ENCODE measurements at regions not wholly inside any gene's neighbourhood (a gene's known extent, or its start where the extent isn't known, plus 50 kb on each side); places are given as distances from the start of the nearest gene placed in this dataset.

GRCh38 chr1:189431447-189431846, 1046.2 kb downstream of the BRINP3 start:
- Histone ChIP-seq H2AFZ (ENCODE audit: low read depth, low read length) (no peak overlapping the region), H3K9me3 (ENCODE audit: insufficient read depth, low read length, severe bottlenecking) (no peaks in the 10 kb centered on the region), H3K36me3 (ENCODE audit: insufficient read depth, low read length) (no peaks in the 10 kb centered on the region), H4K20me1 (ENCODE audit: insufficient read depth, low read length) (no peaks in the 10 kb centered on the region), H3K4me3 (ENCODE audit: low read depth in 1 of 2, low read length in 2 of 2) (no peak overlapping the region), H3K27ac (ENCODE audit: low read length) (no peak overlapping the region), H3K27me3 (ENCODE audit: insufficient read depth, low read length, poor library complexity) (no peaks in the 10 kb centered on the region), H3K79me2 (ENCODE audit: insufficient read depth, low read length) (no peaks in the 10 kb centered on the region), H3K4me1 (ENCODE audit: insufficient read depth, low read length) (no peaks in the 10 kb centered on the region), H3K4me2 (ENCODE audit: insufficient read depth, low read length) (no peak overlapping the region), H3K9ac (ENCODE audit: low read depth, low read length) (no peak overlapping the region)
- DNase-seq (no peak), ATAC-seq (ENCODE audit: insufficient read depth, low read depth) (no peak)
- TF ChIP-seq CTCF (IDR thresholded peaks at IDR 0.05; ENCODE audit: borderline replicate concordance, extremely low read depth, low read length, poor library complexity, severe bottlenecking) (no peak), EZH2 (IDR thresholded peaks at IDR 0.05; ENCODE audit: borderline replicate concordance, low read depth, low read length, severe bottlenecking) (no peak)

- no peak for ATAC-seq (ENCODE audit: insufficient read depth, low read depth)
- H3K9me3 ChIP-seq (ENCODE audit: insufficient read depth, low read length, severe bottlenecking), result no peaks in the 10 kb centered on the region
These were observed 1044.9 kb downstream of the BRINP3 start for GRCh38 chr1:189432753-189433152.

GRCh38 chr1:189434461-189434860, 1043.2 kb downstream of the BRINP3 start:
- no peaks in the 10 kb centered on the region for H3K79me2 ChIP-seq (ENCODE audit: insufficient read depth, low read length)
- no peak for TF ChIP-seq CTCF (IDR thresholded peaks at IDR 0.05; ENCODE audit: borderline replicate concordance, extremely low read depth, low read length, poor library complexity, severe bottlenecking)
- TF ChIP-seq EZH2 (IDR thresholded peaks at IDR 0.05; ENCODE audit: borderline replicate concordance, low read depth, low read length, severe bottlenecking), result no peak
- no peaks in the 10 kb centered on the region for H3K9me3 ChIP-seq (ENCODE audit: insufficient read depth, low read length, severe bottlenecking)
- DNase-seq (no peak), ATAC-seq (ENCODE audit: insufficient read depth, low read depth) (no peak)
- H4K20me1 ChIP-seq (ENCODE audit: insufficient read depth, low read length), result no peaks in the 10 kb centered on the region
- H3K4me1 ChIP-seq (ENCODE audit: insufficient read depth, low read length), result no peaks in the 10 kb centered on the region
- no peaks in the 10 kb centered on the region for H3K36me3 ChIP-seq (ENCODE audit: insufficient read depth, low read length)
- H3K4me2 ChIP-seq (ENCODE audit: insufficient read depth, low read length), result no peak overlapping the region
- no peak overlapping the region for H3K27ac ChIP-seq (ENCODE audit: low read length)
- no peaks in the 10 kb centered on the region for H3K27me3 ChIP-seq (ENCODE audit: insufficient read depth, low read length, poor library complexity)
- H2AFZ ChIP-seq (ENCODE audit: low read depth, low read length), result no peak overlapping the region
- no peak overlapping the region for H3K4me3 ChIP-seq (ENCODE audit: low read depth in 1 of 2, low read length in 2 of 2)
- no peak overlapping the region for H3K9ac ChIP-seq (ENCODE audit: low read depth, low read length)

More at GRCh38 chr1:189432753-189433152, 1044.9 kb downstream of the BRINP3 start:
- H2AFZ ChIP-seq (ENCODE audit: low read depth, low read length), result no peak overlapping the region
- H3K4me1 ChIP-seq (ENCODE audit: insufficient read depth, low read length), result no peaks in the 10 kb centered on the region
- H3K9ac ChIP-seq (ENCODE audit: low read depth, low read length), result no peak overlapping the region
- H3K27me3 ChIP-seq (ENCODE audit: insufficient read depth, low read length, poor library complexity), result no peaks in the 10 kb centered on the region
- no peak overlapping the region for H3K4me3 ChIP-seq (ENCODE audit: low read depth in 1 of 2, low read length in 2 of 2)
- H4K20me1 ChIP-seq (ENCODE audit: insufficient read depth, low read length), result no peaks in the 10 kb centered on the region
- DNase-seq, result no peak
- H3K79me2 ChIP-seq (ENCODE audit: insufficient read depth, low read length), result no peaks in the 10 kb centered on the region
- TF ChIP-seq CTCF (IDR thresholded peaks at IDR 0.05; ENCODE audit: borderline replicate concordance, extremely low read depth, low read length, poor library complexity, severe bottlenecking), result no peak
- TF ChIP-seq EZH2 (IDR thresholded peaks at IDR 0.05; ENCODE audit: borderline replicate concordance, low read depth, low read length, severe bottlenecking), result no peak
- no peak overlapping the region for H3K27ac ChIP-seq (ENCODE audit: low read length)
- H3K36me3 ChIP-seq (ENCODE audit: insufficient read depth, low read length), result no peaks in the 10 kb centered on the region
- no peak overlapping the region for H3K4me2 ChIP-seq (ENCODE audit: insufficient read depth, low read length)

GRCh38 chr1:189435398-189435797, 1042.3 kb downstream of the BRINP3 start:
- no peak overlapping the region for H3K4me3 ChIP-seq (ENCODE audit: low read depth in 1 of 2, low read length in 2 of 2)
- H3K4me2 ChIP-seq (ENCODE audit: insufficient read depth, low read length), result no peak overlapping the region
- H4K20me1 ChIP-seq (ENCODE audit: insufficient read depth, low read length), result no peaks in the 10 kb centered on the region
- no peak for TF ChIP-seq CTCF (IDR thresholded peaks at IDR 0.05; ENCODE audit: borderline replicate concordance, extremely low read depth, low read length, poor library complexity, severe bottlenecking)
- no peak for TF ChIP-seq EZH2 (IDR thresholded peaks at IDR 0.05; ENCODE audit: borderline replicate concordance, low read depth, low read length, severe bottlenecking)
- no peak for DNase-seq
- H3K9ac ChIP-seq (ENCODE audit: low read depth, low read length), result no peak overlapping the region
- no peaks in the 10 kb centered on the region for H3K36me3 ChIP-seq (ENCODE audit: insufficient read depth, low read length)
- H3K79me2 ChIP-seq (ENCODE audit: insufficient read depth, low read length), result no peaks in the 10 kb centered on the region
- H3K27me3 ChIP-seq (ENCODE audit: insufficient read depth, low read length, poor library complexity), result no peaks in the 10 kb centered on the region
- no peak overlapping the region for H2AFZ ChIP-seq (ENCODE audit: low read depth, low read length)
- no peak for ATAC-seq (ENCODE audit: insufficient read depth, low read depth)
- no peak overlapping the region for H3K27ac ChIP-seq (ENCODE audit: low read length)
- no peaks in the 10 kb centered on the region for H3K9me3 ChIP-seq (ENCODE audit: insufficient read depth, low read length, severe bottlenecking)
- no peaks in the 10 kb centered on the region for H3K4me1 ChIP-seq (ENCODE audit: insufficient read depth, low read length)
